Mesenchymal stem cell (in vitro differentiated cells and primary cell): ENCODE measurements at regions not wholly inside any gene's neighbourhood (a gene's known extent, or its start where the extent isn't known, plus 50 kb on each side); places are given as distances from the start of the nearest gene placed in this dataset.
"Not testable (repeated sequence)": the region's sequence is repeated elsewhere in the genome, so short reads cannot be mapped to it uniquely, and the experiment has no call there.

ENCODE experiments used
- DNase-seq: peaks from one replicate; pipeline ENCODE4 v3.0.0-alpha.2; 2013
- H2AFZ ChIP-seq: one replicate; pipeline ENCODE4 v1.6.1; 2013; ENCODE audit warnings: low read depth, mild to moderate bottlenecking, control low read depth, inconsistent platforms, low read length, moderate library complexity
- H2AK5ac ChIP-seq: 2 replicates; pipeline ENCODE4 v1.6.1; 2013; ENCODE audit warnings: low read length, moderate library complexity, mild to moderate bottlenecking, inconsistent platforms; ENCODE audit not compliant: severe bottlenecking
- H2BK120ac ChIP-seq: one replicate; pipeline ENCODE4 v1.6.1; 2013; ENCODE audit warnings: low read depth, mild to moderate bottlenecking, inconsistent platforms, low read length, moderate library complexity
- H2BK12ac ChIP-seq, 2 experiments: one replicate each; pipeline ENCODE4 v1.6.1; 2013; ENCODE audit warnings: inconsistent platforms in 2 of 2, low read length in 2 of 2, mild to moderate bottlenecking in 2 of 2, moderate library complexity in 2 of 2, control low read depth in 1 of 2
- H2BK15ac ChIP-seq: one replicate; pipeline ENCODE4 v1.6.1; 2013; ENCODE audit warnings: mild to moderate bottlenecking, low read depth, inconsistent platforms; ENCODE audit not compliant: poor library complexity, severe bottlenecking
- H2BK5ac ChIP-seq: 2 replicates; pipeline ENCODE4 v1.6.1; 2013; ENCODE audit warnings: low read depth, mild to moderate bottlenecking, low read length, control low read depth, inconsistent platforms; ENCODE audit not compliant: poor library complexity, severe bottlenecking
- H3K14ac ChIP-seq, 2 experiments: one replicate each; pipeline ENCODE4 v1.6.1; 2013; ENCODE audit warnings: inconsistent platforms in 2 of 2, low read length in 2 of 2, control low read depth in 1 of 2, mild to moderate bottlenecking in 1 of 2, moderate library complexity in 1 of 2
- H3K18ac ChIP-seq, 2 experiments: one replicate each; pipeline ENCODE4 v1.6.1; 2013; ENCODE audit warnings: inconsistent platforms in 2 of 2, low read length in 2 of 2, control low read depth in 1 of 2, low read depth in 1 of 2, mild to moderate bottlenecking in 1 of 2
- H3K23ac ChIP-seq, 2 experiments: one replicate each; pipeline ENCODE4 v1.6.1; 2013; ENCODE audit warnings: inconsistent platforms in 2 of 2, low read length in 2 of 2, mild to moderate bottlenecking in 2 of 2, moderate library complexity in 2 of 2, control low read depth in 1 of 2
- H3K27ac ChIP-seq: 2 replicates; pipeline ENCODE4 v1.5.1; 2013; ENCODE audit warnings: mild to moderate bottlenecking, moderate library complexity, low read length, control low read depth, inconsistent platforms; ENCODE audit not compliant: poor library complexity, severe bottlenecking
- H3K27me3 ChIP-seq, 2 experiments: 2 replicates each; pipeline versions ENCODE4 v1.6.1 to v1.7.0; 2013; ENCODE audit warnings: low read length in 2 of 2, mild to moderate bottlenecking in 2 of 2, moderate library complexity in 2 of 2, control low read depth in 1 of 2, inconsistent platforms in 1 of 2; ENCODE audit not compliant: control insufficient read depth in 1 of 2, insufficient read depth in 1 of 2
- H3K36me3 ChIP-seq, 2 experiments: 2 replicates each; pipeline versions ENCODE4 v1.6.1 to v1.7.0; 2013; ENCODE audit warnings: low read length in 2 of 2, control low read depth in 1 of 2, inconsistent platforms in 1 of 2, low read depth in 1 of 2, mild to moderate bottlenecking in 1 of 2; ENCODE audit not compliant: insufficient read depth in 2 of 2, control insufficient read depth in 1 of 2
- H3K4ac ChIP-seq, 2 experiments: one replicate each; pipeline ENCODE4 v1.6.1; 2013; ENCODE audit warnings: inconsistent platforms in 2 of 2, low read length in 2 of 2, mild to moderate bottlenecking in 2 of 2, moderate library complexity in 2 of 2, control low read depth in 1 of 2, low read depth in 1 of 2
- H3K4me1 ChIP-seq: 2 replicates; pipeline ENCODE4 v1.6.1; 2013; ENCODE audit warnings: low read depth, low read length, control low read depth; ENCODE audit not compliant: control insufficient read depth, insufficient read depth
- H3K4me2 ChIP-seq: 2 replicates; pipeline ENCODE4 v1.6.1; 2013; ENCODE audit warnings: low read length, mild to moderate bottlenecking, inconsistent platforms; ENCODE audit not compliant: poor library complexity, severe bottlenecking
- H3K4me3 ChIP-seq, 2 experiments: 2 replicates each; pipeline versions ENCODE4 v1.5.1 to v1.7.0; 2013; ENCODE audit warnings: low read length in 2 of 2, mild to moderate bottlenecking in 2 of 2, control low read depth in 1 of 2, low read depth in 1 of 2; ENCODE audit not compliant: insufficient read depth in 1 of 2
- H3K79me1 ChIP-seq: replicated peaks from 2 replicates; pipeline ENCODE4 v1.6.1; 2013; ENCODE audit warnings: mild to moderate bottlenecking, control low read depth, low read length, inconsistent platforms; ENCODE audit not compliant: poor library complexity, severe bottlenecking
- H3K9ac ChIP-seq: 2 replicates; pipeline ENCODE4 v1.7.0; 2013; ENCODE audit warnings: mild to moderate bottlenecking, low read length, moderate library complexity
- H3K9me3 ChIP-seq: 2 replicates; pipeline ENCODE4 v1.7.0; 2013; ENCODE audit warnings: mild to moderate bottlenecking, low read length; ENCODE audit not compliant: control insufficient read depth
- H4K8ac ChIP-seq: one replicate; pipeline ENCODE4 v1.6.1; 2013; ENCODE audit warnings: inconsistent platforms, mild to moderate bottlenecking, low read length, moderate library complexity
- H4K91ac ChIP-seq: one replicate; pipeline ENCODE4 v1.6.1; 2013; ENCODE audit warnings: mild to moderate bottlenecking, low read length, inconsistent platforms
- WGBS: methylation state at CpG from one replicate; pipeline ENCODE4 v1.1.7; 2013; ENCODE audit warnings: mixed read lengths; 5-methylcytosine and 5-hydroxymethylcytosine counted together

DNA sequence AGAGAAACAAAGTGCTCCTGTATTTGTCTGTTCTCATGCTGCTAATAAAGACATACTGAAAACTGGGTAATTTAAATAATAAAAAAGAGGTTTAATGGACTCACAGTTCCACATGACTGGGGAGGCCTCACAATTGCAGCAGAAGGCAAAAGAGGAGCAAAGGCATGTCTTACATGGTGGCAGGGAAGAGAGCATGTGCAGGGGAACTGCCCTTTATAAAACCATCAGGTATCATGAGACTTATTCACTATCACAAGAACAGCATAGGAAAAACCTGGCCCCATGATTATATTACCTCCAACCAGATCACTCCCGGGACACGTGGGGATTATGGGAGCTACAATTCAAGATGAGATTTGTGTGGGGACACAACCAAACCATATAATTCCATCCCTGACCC lies 514.1 kb upstream of the ADGRB3 start:
- not testable (repeated sequence) for H3K36me3 ChIP-seq, H3K4me3 ChIP-seq, H4K8ac ChIP-seq, H3K18ac ChIP-seq, H3K23ac ChIP-seq, H3K4me2 ChIP-seq, H2BK15ac ChIP-seq, H2AK5ac ChIP-seq, H2BK5ac ChIP-seq, H3K4me1 ChIP-seq, H4K91ac ChIP-seq, H2BK120ac ChIP-seq, H3K4ac ChIP-seq, H2AFZ ChIP-seq, H3K27ac ChIP-seq, DNase-seq, H2BK12ac ChIP-seq, H3K27me3 ChIP-seq, H3K9ac ChIP-seq, H3K79me1 ChIP-seq, H3K14ac ChIP-seq, H3K9me3 ChIP-seq
- WGBS = 96% methylated on average over 2 of the region's 2 CpGs

GRCh38 chr6:68114463-68115047 lies 520.5 kb upstream of the ADGRB3 start:
- no peaks in the 10 kb centered on the region for H3K4me1 ChIP-seq
- no peaks in the 10 kb centered on the region for H3K79me1 ChIP-seq
- H3K4ac ChIP-seq = no peak overlapping the region
- H2AK5ac ChIP-seq = no peak overlapping the region
- no peak overlapping the region for H2BK120ac ChIP-seq
- H2AFZ ChIP-seq = no peak overlapping the region
- H3K4me2 ChIP-seq = no peak overlapping the region
- no peak overlapping the region for H3K4me3 ChIP-seq
- H3K27ac ChIP-seq = no peak overlapping the region
- no peak overlapping the region for H2BK12ac ChIP-seq
- H2BK5ac ChIP-seq = no peak overlapping the region
- WGBS = 100% methylated on average over 1 of the region's 4 CpGs
- DNase-seq = no peak
- no peak overlapping the region for H3K18ac ChIP-seq
- H3K9me3 ChIP-seq = peaks cover 5% of the 10 kb centered on the region
- H3K14ac ChIP-seq = no peak overlapping the region
- no peaks in the 10 kb centered on the region for H3K36me3 ChIP-seq
- no peak overlapping the region for H3K23ac ChIP-seq
- H4K91ac ChIP-seq = no peak overlapping the region
- H4K8ac ChIP-seq = no peak overlapping the region
- no peak overlapping the region for H3K9ac ChIP-seq
- H3K27me3 ChIP-seq = no peaks in the 10 kb centered on the region
- H2BK15ac ChIP-seq = no peak overlapping the region

- Histone ChIP-seq H3K14ac (no peak overlapping the region), H4K8ac (no peak overlapping the region), H3K4me2 (no peak overlapping the region), H3K4me1 (no peaks in the 10 kb centered on the region), H3K27me3 (no peaks in the 10 kb centered on the region), H3K18ac (no peak overlapping the region), H2BK5ac (no peak overlapping the region), H2AFZ (no peak overlapping the region), H2AK5ac (no peak overlapping the region), H2BK120ac (no peak overlapping the region), H2BK12ac (no peak overlapping the region), H3K9me3 (no peaks in the 10 kb centered on the region), H3K36me3 (no peaks in the 10 kb centered on the region), H3K79me1 (no peaks in the 10 kb centered on the region), H2BK15ac (no peak overlapping the region), H3K9ac (no peak overlapping the region), H3K27ac (peak overlapping the region; percentile 17), H3K4me3 (no peak overlapping the region), H4K91ac (no peak overlapping the region), H3K4ac (no peak overlapping the region), H3K23ac (no peak overlapping the region)
- 48% methylated on average over 2 of the region's 2 CpGs for WGBS
- peak; percentile 65 for DNase-seq
These were observed 526.7 kb upstream of the ADGRB3 start for GRCh38 chr6:68108233-68108835.

GRCh38 chr6:68094070-68094469 lies 541.0 kb upstream of the ADGRB3 start:
- no peak overlapping the region for H2AFZ ChIP-seq
- no peak overlapping the region for H2BK15ac ChIP-seq
- no peak overlapping the region for H2AK5ac ChIP-seq
- no peaks in the 10 kb centered on the region for H3K4me1 ChIP-seq
- H3K79me1 ChIP-seq = no peaks in the 10 kb centered on the region
- H2BK5ac ChIP-seq = no peak overlapping the region
- H4K8ac ChIP-seq = no peak overlapping the region
- no peak overlapping the region for H2BK12ac ChIP-seq
- H3K23ac ChIP-seq = no peak overlapping the region
- no peaks in the 10 kb centered on the region for H3K27me3 ChIP-seq
- no peak overlapping the region for H4K91ac ChIP-seq
- no peak overlapping the region for H3K27ac ChIP-seq
- H3K14ac ChIP-seq = no peak overlapping the region
- H3K36me3 ChIP-seq = no peaks in the 10 kb centered on the region
- H3K4me2 ChIP-seq = no peak overlapping the region
- H3K9ac ChIP-seq = no peak overlapping the region
- H3K4me3 ChIP-seq = no peak overlapping the region
- H3K9me3 ChIP-seq = no peaks in the 10 kb centered on the region
- DNase-seq = no peak
- no peak overlapping the region for H3K18ac ChIP-seq
- no peak overlapping the region for H3K4ac ChIP-seq
- H2BK120ac ChIP-seq = no peak overlapping the region
